ENCODE measurements at regions not wholly inside any gene's neighbourhood (a gene's known extent, or its start where the extent isn't known, plus 50 kb on each side); places are given as distances from the start of the nearest gene placed in this dataset.

DNA sequence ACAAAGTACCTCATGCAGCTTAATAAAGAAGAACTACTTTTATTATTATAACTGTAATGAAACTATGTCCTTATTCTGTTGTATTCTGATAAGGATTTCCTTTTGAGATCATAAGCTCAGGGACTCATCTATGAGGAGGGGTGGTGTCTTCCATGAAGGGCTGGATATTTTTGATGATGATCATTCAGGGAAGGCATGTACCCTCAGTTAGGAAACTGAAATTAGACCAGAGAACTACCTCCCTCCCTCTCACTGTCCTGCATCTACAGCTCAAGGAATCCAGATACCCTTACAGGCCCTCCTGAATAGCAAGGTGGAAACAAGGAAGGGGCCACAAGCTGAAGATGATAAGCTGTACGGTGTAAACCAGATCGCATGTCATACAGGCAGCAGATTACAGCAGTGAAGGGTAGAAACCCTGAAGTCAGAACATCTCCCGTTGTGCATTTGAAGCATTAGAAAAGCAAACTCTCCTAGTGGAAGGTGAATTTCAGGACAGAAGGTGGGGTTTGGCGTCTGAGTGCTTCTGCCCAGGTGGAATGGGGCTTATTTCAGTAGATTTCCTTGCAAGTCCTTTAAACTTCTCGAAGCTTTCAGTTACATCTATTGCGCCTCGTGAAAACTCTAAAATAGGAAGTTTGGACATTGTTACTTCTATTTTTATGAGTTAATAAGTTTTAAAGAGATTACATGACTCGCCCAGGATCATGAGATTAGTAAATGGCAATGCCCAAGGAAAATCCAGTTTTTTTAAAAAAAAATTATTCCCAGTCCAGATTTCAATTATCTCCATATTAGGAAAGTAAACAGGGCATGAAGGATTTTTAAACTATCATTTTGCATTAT lies 101.1 kb upstream of the HNRNPU start:
- Histone ChIP-seq H3K79me2 (ENCODE audit: control insufficient read depth, insufficient read depth, low read length) (peaks cover 3% of the 10 kb centered on the region; the same call in 1 of the 3 replicates), H3K9me3 (replicated peaks; ENCODE audit: control insufficient read depth, insufficient read depth, low read depth, low read length) (no peaks in the 10 kb centered on the region), H3K27ac (ENCODE audit: extremely low read depth, low read depth, low read length) (no peak overlapping the region), H3K4me3 (no peak overlapping the region), H3K9me1 (ENCODE audit: control insufficient read depth, insufficient read depth, low read length) (no peaks in the 10 kb centered on the region), H3K9ac (ENCODE audit: insufficient read depth in 1 of 2, low read depth in 2 of 2, low read length in 2 of 2) (peak overlapping the region in 1 of 2 experiments; percentile 9; a peak in 1 of 4 replicates), H3K27me3 (ENCODE audit: control insufficient read depth in 2 of 2, insufficient read depth in 2 of 2, low read length in 2 of 2) (no peaks in the 10 kb centered on the region), H3K4me1 (replicated peaks in 1 of 2; ENCODE audit: control insufficient read depth in 2 of 2, insufficient read depth in 2 of 2, low read length in 2 of 2) (peaks cover 15 to 19% of the 10 kb centered on the region in 2 experiments), H3K4me2 (ENCODE audit: insufficient read depth, low read length) (0 out of 2 replicates have a peak overlapping the region, but pooled peaks have one; percentile 25), H4K20me1 (replicated peaks; ENCODE audit: control insufficient read depth, insufficient read depth, low read length) (no peaks in the 10 kb centered on the region), H2AFZ (ENCODE audit: low read depth, low read length) (peak overlapping the region; percentile 56), H3K36me3 (ENCODE audit: control insufficient read depth, insufficient read depth, low read length) (no peaks in the 10 kb centered on the region)
- CTCF ChIA-PET (ENCODE audit: low intra/inter-chr PET ratio): no interaction called here
- no TSS peak for BruUV-seq (replicated peaks)
- ATAC-seq (no peak), DNase-seq (ENCODE audit: extremely low read depth in 1 of 4, low spot score in 3 of 4) (peak in 1 of 4 experiments; percentile 33), FAIRE-seq (no peak)
- 51% methylated on average over 8 of the region's 8 CpGs for WGBS (ENCODE audit: insufficient coverage, low coverage, missing lambda C conversion rate)
- POLR2A ChIA-PET: interaction anchor here (0.6 to 1.7 kb wide), 5 partner anchors 10 to 767 kb away, joined by 3 to 5 read pairs (median 3); partner anchors contain the start of gene HNRNPU
- TF ChIP-seq CBFA2T3 (IDR thresholded peaks at IDR 0.05) (0 out of 2 replicates have a peak, but pooled peaks have one; percentile 5), EP400 (IDR thresholded peaks at IDR 0.05) (no peak; the same call in 1 of the 2 replicates), RCOR1 (IDR thresholded peaks at IDR 0.05; ENCODE audit: borderline replicate concordance in 1 of 2, low read depth in 2 of 2, low read length in 2 of 2) (0 out of 4 replicates have a peak, but pooled peaks of 1 of the 2 experiments have one; percentile 16), L3MBTL2 (IDR thresholded peaks at IDR 0.05) (0 out of 2 replicates have a peak, but pooled peaks have one; percentile 14), CTBP1 (IDR thresholded peaks at IDR 0.05; ENCODE audit: borderline replicate concordance) (peak; percentile 23; the same call in 1 of the 2 replicates), ZNF280A (IDR thresholded peaks at IDR 0.05; ENCODE audit: low read depth, partially characterized antibody) (no peak)
- intact Hi-C loops (cut with micrococcal nuclease): no loop called here
- in situ Hi-C loops (cut with MboI): loop anchor here (5.0 kb wide), 1 partner anchor 98 kb away; no protein-coding TSS in a partner anchor

All from K562 (cell line).